HepG2 (cell line): ENCODE measurements at regions not wholly inside any gene's neighbourhood (a gene's known extent, or its start where the extent isn't known, plus 50 kb on each side); places are given as distances from the start of the nearest gene placed in this dataset.

Experiments
- FOXM1 ChIP-seq: sonication (generic); formaldehyde crosslinking; IDR thresholded peaks from 2 replicates; pipeline ENCODE4 v1.5.0; 2020; ENCODE audit warnings: missing genetic modification reagents
- HDAC1 ChIP-seq: sonication (generic); formaldehyde crosslinking; IDR thresholded peaks from 2 replicates; pipeline ENCODE4 v1.5.1; 2020; ENCODE audit warnings: mild to moderate bottlenecking, missing genetic modification reagents
- SOX5 ChIP-seq: IDR thresholded peaks from 2 replicates; pipeline ENCODE4 v1.6.1; 2016; ENCODE audit warnings: borderline replicate concordance
- TCF7 ChIP-seq: sonication (generic); IDR thresholded peaks from 2 replicates; pipeline ENCODE4 v1.6.1; 2016; ENCODE audit warnings: antibody characterized with exemption, low read depth
- ZFP36 ChIP-seq: fragments of 150-350 bp; IDR thresholded peaks from 2 replicates; pipeline ENCODE4 v1.6.1; 2018; ENCODE audit warnings: borderline replicate concordance, low read length, low read depth; ENCODE audit not compliant: partially characterized antibody

GRCh38 chr10:43700306-43700705 is 51.6 kb upstream of the ZNF32 start:
- TF ChIP-seq HDAC1 (CRISPR knock-in tag) (no peak), FOXM1 (no peak), SOX5 (no peak), ZFP36 (no peak), TCF7 (no peak)
